Fibroblast of villous mesenchyme (primary cell): ENCODE measurements at regions not wholly inside any gene's neighbourhood (a gene's known extent, or its start where the extent isn't known, plus 50 kb on each side); places are given as distances from the start of the nearest gene placed in this dataset.

ENCODE experiments used
- DNase-seq: peaks from one replicate; pipeline ENCODE4 v3.0.0-alpha.2; 2010; ENCODE audit warnings: low read depth
- H3K4me3 ChIP-seq: 2 replicates; pipeline ENCODE4 v1.5.1; 2011; ENCODE audit warnings: low read depth, mild to moderate bottlenecking, low read length
- CTCF ChIP-seq: IDR thresholded peaks from 2 replicates; pipeline ENCODE4 v1.5.1; 2012; ENCODE audit warnings: low read depth, mild to moderate bottlenecking, low read length; ENCODE audit not compliant: insufficient read depth

- no peak overlapping the region for H3K4me3 ChIP-seq
- TF ChIP-seq CTCF = no peak
- DNase-seq = no peak
These were observed 232.2 kb downstream of the GABRG2 start for GRCh38 chr5:162299793-162300192.

DNA sequence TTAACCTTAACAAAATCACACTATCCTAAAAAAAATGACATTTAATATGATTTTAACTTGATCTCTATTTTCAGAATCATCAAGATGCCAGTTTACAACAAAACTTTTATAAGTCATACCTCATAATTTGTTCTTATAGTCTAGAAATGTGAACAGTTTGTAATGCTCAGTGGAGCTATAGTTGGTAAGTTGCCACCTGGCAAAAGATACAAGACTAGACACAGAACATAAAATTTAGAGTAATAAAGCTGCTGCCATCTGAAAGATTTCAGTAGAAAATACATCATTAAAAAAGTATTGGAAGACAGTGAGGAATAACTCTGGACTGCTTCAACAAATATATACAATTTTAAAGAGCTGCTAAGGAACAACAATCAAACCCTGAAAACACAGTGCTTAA is 233.8 kb downstream of the GABRG2 start:
- no peak for TF ChIP-seq CTCF
- DNase-seq = no peak
- no peak overlapping the region for H3K4me3 ChIP-seq

GRCh38 chr5:162323466-162323865 is 255.9 kb downstream of the GABRG2 start:
- no peak overlapping the region for H3K4me3 ChIP-seq
- no peak for DNase-seq
- TF ChIP-seq CTCF = no peak

DNA sequence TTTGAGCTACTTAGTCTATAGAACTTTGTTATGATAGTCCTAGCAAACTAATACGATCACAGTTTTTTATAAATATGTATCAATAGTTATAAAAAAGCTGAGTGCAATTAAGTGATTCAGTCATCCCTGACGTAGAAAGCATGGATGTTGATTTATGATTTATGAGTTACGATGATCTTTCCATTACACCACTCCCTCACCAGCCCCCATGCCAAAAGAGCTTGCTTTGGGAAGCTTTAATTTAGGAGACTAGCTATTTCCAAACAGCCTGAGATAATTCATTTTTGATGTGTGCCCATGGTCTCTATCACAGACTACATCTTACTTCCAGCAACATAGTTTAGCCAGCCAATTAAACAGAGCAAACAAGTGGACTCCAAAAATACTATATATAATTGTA is 256.8 kb downstream of the GABRG2 start:
- TF ChIP-seq CTCF = no peak
- DNase-seq = no peak
- H3K4me3 ChIP-seq = no peak overlapping the region

GRCh38 chr5:162325143-162325727 is 257.7 kb downstream of the GABRG2 start:
- TF ChIP-seq CTCF = no peak

DNA sequence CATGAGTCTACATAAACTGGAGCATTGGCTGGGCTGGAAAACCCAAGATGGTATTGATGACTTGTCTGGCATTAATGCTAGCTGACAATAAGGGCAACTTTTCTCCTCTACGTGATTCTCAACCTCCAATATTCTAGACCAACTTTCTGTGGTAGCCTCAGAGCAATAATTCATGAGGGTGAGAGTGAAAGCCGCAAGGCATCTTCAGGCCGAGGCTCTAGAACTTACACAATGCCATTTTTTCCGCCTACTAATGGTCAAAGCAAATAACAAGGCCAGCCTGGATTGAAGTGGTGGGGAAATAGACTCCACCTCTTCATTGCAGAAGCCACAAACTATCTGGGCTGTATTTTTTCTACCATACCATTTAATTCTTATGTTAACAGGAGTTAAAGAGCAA is 267.4 kb downstream of the GABRG2 start:
- DNase-seq = no peak
- TF ChIP-seq CTCF = no peak
- no peak overlapping the region for H3K4me3 ChIP-seq

More at GRCh38 chr5:162325143-162325727, 257.7 kb downstream of the GABRG2 start:
- DNase-seq = no peak
- H3K4me3 ChIP-seq = no peak overlapping the region

GRCh38 chr5:162360373-162360931 is 292.9 kb downstream of the GABRG2 start:
- TF ChIP-seq CTCF = no peak
- no peak overlapping the region for H3K4me3 ChIP-seq
- no peak for DNase-seq
